Ishikawa (cell line): ENCODE measurements at regions not wholly inside any gene's neighbourhood (a gene's known extent, or its start where the extent isn't known, plus 50 kb on each side); places are given as distances from the start of the nearest gene placed in this dataset.

Experiments used
- CEBPB ChIP-seq: IDR thresholded peaks from 2 replicates; pipeline ENCODE4 v1.6.1; 2012
- CREB1 ChIP-seq: IDR thresholded peaks from 2 replicates; pipeline ENCODE4 v1.6.1; 2012; ENCODE audit warnings: low read depth
- EGR1 ChIP-seq: IDR thresholded peaks from 2 replicates; pipeline ENCODE4 v1.6.1; 2012
- EP300 ChIP-seq: IDR thresholded peaks from 2 replicates; pipeline ENCODE4 v1.6.1; 2012; ENCODE audit warnings: borderline replicate concordance
- FOXM1 ChIP-seq: IDR thresholded peaks from 2 replicates; pipeline ENCODE4 v1.6.1; 2012; ENCODE audit warnings: low read depth, borderline replicate concordance
- NFIC ChIP-seq: IDR thresholded peaks from 2 replicates; pipeline ENCODE4 v1.6.1; 2012
- RAD21 ChIP-seq: IDR thresholded peaks from 2 replicates; pipeline ENCODE4 v1.6.1; 2012; ENCODE audit warnings: low read depth
- TAF1 ChIP-seq: IDR thresholded peaks from 2 replicates; pipeline ENCODE4 v1.6.1; 2012; ENCODE audit warnings: low read depth, mild to moderate bottlenecking
- TCF12 ChIP-seq: IDR thresholded peaks from 2 replicates; pipeline ENCODE4 v1.6.1; 2012; ENCODE audit warnings: low read depth
- TEAD4 ChIP-seq: IDR thresholded peaks from 2 replicates; pipeline ENCODE4 v1.6.1; 2012
- YY1 ChIP-seq: IDR thresholded peaks from 2 replicates; pipeline ENCODE4 v1.6.1; 2012; ENCODE audit warnings: low read depth
- ZBTB7A ChIP-seq: IDR thresholded peaks from 2 replicates; pipeline ENCODE4 v1.6.1; 2012; ENCODE audit warnings: low read depth
- TF ChIP-seq, protein P1 (sequence below): IDR thresholded peaks from 2 replicates; pipeline ENCODE4 v1.6.1; 2012
- TF ChIP-seq, protein P2 (sequence below): IDR thresholded peaks from 2 replicates; pipeline ENCODE4 v1.6.1; 2012; ENCODE audit warnings: low read depth, mild to moderate bottlenecking
- TF ChIP-seq, protein P3 (sequence below): IDR thresholded peaks from 2 replicates; pipeline ENCODE4 v1.6.1; 2012

DNA sequence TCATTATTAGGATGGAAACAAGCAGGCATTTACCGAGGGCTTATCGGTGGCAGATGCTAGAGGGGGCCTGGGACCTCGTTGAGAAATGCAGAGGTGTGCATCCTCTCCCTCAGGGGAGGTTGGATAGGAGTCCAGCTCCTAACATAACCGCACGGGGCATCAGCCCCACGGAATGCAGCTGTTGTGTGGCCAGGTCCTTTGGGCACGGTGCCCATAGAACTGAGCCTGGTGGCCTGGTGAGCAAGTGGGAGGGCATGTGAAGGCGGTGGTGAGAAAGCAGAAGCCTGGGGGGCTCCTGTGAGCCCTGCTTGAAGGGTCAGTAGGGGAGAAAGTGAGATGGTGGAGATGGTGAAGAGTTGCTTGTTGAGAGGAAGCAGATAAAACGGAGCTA, 143.7 kb downstream of the CDH26 start:
- TF ChIP-seq, protein P1, sequence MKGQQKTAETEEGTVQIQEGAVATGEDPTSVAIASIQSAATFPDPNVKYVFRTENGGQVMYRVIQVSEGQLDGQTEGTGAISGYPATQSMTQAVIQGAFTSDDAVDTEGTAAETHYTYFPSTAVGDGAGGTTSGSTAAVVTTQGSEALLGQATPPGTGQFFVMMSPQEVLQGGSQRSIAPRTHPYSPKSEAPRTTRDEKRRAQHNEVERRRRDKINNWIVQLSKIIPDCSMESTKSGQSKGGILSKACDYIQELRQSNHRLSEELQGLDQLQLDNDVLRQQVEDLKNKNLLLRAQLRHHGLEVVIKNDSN, result no peak
- TF ChIP-seq TCF12 (no peak), CEBPB (no peak), EP300 (no peak), NFIC (no peak), TEAD4 (no peak)
- TF ChIP-seq, protein P2, sequence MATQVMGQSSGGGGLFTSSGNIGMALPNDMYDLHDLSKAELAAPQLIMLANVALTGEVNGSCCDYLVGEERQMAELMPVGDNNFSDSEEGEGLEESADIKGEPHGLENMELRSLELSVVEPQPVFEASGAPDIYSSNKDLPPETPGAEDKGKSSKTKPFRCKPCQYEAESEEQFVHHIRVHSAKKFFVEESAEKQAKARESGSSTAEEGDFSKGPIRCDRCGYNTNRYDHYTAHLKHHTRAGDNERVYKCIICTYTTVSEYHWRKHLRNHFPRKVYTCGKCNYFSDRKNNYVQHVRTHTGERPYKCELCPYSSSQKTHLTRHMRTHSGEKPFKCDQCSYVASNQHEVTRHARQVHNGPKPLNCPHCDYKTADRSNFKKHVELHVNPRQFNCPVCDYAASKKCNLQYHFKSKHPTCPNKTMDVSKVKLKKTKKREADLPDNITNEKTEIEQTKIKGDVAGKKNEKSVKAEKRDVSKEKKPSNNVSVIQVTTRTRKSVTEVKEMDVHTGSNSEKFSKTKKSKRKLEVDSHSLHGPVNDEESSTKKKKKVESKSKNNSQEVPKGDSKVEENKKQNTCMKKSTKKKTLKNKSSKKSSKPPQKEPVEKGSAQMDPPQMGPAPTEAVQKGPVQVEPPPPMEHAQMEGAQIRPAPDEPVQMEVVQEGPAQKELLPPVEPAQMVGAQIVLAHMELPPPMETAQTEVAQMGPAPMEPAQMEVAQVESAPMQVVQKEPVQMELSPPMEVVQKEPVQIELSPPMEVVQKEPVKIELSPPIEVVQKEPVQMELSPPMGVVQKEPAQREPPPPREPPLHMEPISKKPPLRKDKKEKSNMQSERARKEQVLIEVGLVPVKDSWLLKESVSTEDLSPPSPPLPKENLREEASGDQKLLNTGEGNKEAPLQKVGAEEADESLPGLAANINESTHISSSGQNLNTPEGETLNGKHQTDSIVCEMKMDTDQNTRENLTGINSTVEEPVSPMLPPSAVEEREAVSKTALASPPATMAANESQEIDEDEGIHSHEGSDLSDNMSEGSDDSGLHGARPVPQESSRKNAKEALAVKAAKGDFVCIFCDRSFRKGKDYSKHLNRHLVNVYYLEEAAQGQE, result no peak

DNA sequence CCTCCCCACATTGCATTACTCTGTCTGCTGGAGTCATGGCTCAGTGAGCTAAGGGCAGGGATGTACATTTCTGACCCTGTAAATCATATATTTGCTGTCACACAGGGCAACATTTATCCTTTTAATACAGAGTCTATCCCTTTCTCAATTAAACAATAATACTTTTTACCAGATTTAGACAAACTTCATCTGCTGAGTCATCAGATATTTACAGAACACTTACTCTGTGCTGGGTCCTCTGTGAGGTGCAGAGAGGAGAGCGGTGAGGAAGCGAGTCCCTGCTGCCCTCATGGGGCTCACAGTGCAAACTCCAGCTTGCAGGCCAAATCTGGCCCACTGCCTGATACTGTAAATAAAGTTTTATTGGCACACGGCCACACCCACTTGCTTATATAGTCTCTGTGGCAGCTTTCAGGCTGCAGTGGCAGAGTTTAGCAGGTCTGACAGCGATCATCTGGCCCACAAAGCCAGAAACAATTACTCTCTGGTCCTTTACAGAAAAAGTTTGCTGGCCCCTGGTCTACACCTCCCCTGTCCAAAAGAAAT, 144.5 kb downstream of the CDH26 start:
- TF ChIP-seq NFIC (no peak), TEAD4 (no peak), CREB1 (no peak), YY1 (no peak), ZBTB7A (no peak), TAF1 (no peak), CEBPB (no peak), EGR1 (no peak), EP300 (no peak), TCF12 (no peak), FOXM1 (no peak), RAD21 (no peak)
- TF ChIP-seq, protein P2, result no peak
- TF ChIP-seq, protein P3, sequence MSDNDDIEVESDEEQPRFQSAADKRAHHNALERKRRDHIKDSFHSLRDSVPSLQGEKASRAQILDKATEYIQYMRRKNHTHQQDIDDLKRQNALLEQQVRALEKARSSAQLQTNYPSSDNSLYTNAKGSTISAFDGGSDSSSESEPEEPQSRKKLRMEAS, result no peak
- TF ChIP-seq, protein P1, result no peak

DNA sequence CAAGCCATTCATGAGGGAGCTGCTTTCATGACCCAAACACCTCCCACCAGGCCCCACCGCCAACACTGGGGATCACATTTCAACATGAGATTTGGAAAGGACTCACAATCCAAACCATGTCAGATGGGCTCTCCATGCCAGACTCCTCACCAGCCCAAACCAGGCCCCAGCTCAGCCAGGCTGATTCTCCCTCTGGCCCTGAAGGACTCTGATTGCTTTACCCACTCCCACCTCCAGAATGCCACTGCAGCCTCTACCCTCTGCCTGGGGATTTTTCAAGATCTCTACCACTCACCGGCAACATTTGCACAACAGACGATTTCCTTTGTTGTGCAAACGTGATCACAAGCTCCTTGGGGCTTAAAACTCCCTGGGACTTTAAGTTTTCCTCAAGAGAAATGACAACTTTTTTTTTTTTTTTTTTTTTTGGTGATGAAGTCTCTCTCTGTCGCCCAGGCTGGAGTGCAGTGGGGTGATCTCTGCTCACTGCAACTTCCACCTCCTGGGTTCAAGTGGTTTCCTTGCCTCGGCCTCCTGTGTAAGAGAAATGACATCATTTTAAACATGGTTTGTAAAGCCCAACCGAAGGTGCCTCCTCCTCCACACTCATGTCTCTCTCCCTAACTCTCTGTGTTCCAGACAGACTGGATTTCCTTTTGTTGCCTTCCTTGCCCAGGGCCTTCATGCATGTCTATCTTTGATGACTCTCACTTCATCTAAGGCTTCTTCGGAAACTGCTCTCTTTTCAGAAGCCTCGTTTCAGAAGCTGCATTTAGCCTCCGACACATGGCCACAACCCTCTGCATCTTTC, 147.0 kb downstream of the CDH26 start:
- TF ChIP-seq TEAD4, result no peak
- TF ChIP-seq NFIC, result no peak
- TF ChIP-seq, protein P3, result no peak
- no peak for TF ChIP-seq YY1
- TF ChIP-seq, protein P1, result no peak
- no peak for TF ChIP-seq RAD21
- TF ChIP-seq, protein P2, result no peak
- no peak for TF ChIP-seq CEBPB
- no peak for TF ChIP-seq TAF1
- no peak for TF ChIP-seq CREB1

DNA sequence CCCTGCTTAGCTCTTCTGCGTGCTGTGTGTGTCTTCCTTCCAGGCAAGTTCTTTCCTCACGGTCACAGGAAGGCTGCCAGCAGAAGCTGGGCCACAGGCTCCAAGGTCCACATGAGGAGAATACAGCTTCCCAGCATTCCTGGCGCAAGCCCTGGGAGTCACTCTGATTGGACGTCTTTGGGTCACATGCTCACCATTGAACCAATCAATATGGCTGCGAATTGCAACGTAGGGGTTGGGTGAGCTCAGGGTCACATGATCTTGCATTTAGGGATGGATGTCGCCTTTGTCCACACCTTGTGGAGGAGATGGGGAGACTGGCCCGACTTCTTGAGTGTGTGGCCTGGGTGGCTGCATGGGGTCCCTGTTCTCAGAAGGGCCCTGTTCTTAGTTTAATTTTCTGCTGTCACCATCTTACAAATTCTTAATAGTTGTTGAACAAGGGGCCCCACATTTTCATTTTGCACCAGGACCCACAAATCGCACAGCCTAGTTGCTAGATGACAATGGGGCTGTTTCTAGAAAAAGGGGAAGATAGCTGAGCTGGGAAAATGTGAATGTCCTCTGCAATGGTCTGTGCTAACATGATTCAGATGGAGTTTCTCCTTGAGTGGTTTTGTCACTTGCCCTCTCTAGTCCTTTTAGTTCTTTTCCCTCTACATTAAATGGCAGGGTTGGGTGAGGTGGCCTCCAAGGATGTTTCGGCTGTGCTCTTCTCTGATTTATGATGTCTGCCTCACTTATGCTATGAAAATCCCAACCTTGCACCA, 149.6 kb downstream of the CDH26 start:
- no peak for TF ChIP-seq EP300
- no peak for TF ChIP-seq TEAD4
- TF ChIP-seq CREB1, result no peak
